Ovary (tissue), 3 donors: ENCODE measurements at regions not wholly inside any gene's neighbourhood (a gene's known extent, or its start where the extent isn't known, plus 50 kb on each side); places are given as distances from the start of the nearest gene placed in this dataset.

Experiments used
- EP300 ChIP-seq: sonication (generic); formaldehyde crosslinking; IDR thresholded peaks from one replicate; pipeline ENCODE4 v1.6.1; 2017; ENCODE audit warnings: antibody characterized with exemption
- POLR2A ChIP-seq: fragments of 450-650 bp; IDR thresholded peaks from one replicate; pipeline ENCODE4 v1.6.1; 2017; ENCODE audit warnings: antibody characterized with exemption, mild to moderate bottlenecking, moderate library complexity
- TF ChIP-seq, protein P1 (sequence below), 3 donors: fragments of 450-650 bp in 2 of 3; fragments of 200-600 bp in 1 of 3; IDR thresholded peaks; one replicate each; pipeline versions ENCODE4 v1.5.1 to v1.8.0; 2016 to 2022; ENCODE audit warnings: antibody characterized with exemption in 3 of 3, mild to moderate bottlenecking in 1 of 3
- donor health status: DM: no; HTN: no; CAD: no.

DNA sequence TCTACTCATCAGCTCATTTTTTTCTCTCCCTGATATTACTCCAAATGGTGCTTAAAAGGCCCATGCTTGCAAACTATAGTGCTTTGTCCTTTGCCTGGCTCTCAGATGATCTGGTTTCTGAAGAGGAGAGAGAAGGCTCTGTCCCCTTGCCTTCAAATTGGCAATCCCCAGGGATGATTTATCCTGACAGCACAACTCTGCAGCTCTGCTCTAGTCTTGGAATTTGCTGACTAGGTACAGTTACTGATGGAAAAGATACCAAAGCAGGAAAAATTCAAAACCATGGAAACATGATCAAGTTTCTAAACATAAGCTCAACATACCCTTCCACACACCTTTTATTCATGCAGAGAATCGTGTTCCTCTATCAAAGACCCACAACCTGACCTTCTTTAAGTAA, 106.7 kb upstream of the CADPS start:
- TF ChIP-seq, protein P1, sequence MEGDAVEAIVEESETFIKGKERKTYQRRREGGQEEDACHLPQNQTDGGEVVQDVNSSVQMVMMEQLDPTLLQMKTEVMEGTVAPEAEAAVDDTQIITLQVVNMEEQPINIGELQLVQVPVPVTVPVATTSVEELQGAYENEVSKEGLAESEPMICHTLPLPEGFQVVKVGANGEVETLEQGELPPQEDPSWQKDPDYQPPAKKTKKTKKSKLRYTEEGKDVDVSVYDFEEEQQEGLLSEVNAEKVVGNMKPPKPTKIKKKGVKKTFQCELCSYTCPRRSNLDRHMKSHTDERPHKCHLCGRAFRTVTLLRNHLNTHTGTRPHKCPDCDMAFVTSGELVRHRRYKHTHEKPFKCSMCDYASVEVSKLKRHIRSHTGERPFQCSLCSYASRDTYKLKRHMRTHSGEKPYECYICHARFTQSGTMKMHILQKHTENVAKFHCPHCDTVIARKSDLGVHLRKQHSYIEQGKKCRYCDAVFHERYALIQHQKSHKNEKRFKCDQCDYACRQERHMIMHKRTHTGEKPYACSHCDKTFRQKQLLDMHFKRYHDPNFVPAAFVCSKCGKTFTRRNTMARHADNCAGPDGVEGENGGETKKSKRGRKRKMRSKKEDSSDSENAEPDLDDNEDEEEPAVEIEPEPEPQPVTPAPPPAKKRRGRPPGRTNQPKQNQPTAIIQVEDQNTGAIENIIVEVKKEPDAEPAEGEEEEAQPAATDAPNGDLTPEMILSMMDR (IDR thresholded peaks at IDR 0.05) = no peak
- no peak for TF ChIP-seq EP300
- TF ChIP-seq POLR2A = no peak
